WERI-Rb-1 (cell line): ENCODE measurements at regions not wholly inside any gene's neighbourhood (a gene's known extent, or its start where the extent isn't known, plus 50 kb on each side); places are given as distances from the start of the nearest gene placed in this dataset.

Experiments used
- DNase-seq: peaks from one replicate; pipeline ENCODE4 v3.0.0-alpha.2; 2020
- H3K27ac ChIP-seq: fragments of 250-450 bp; sonication (Bioruptor Pico); 2 replicates; pipeline ENCODE4 v1.5.1; 2020; ENCODE audit warnings: mild to moderate bottlenecking, moderate library complexity
- H3K27me3 ChIP-seq: fragments of 250-450 bp; sonication (Bioruptor Pico); 2 replicates; pipeline ENCODE4 v1.5.1; 2021; ENCODE audit warnings: mild to moderate bottlenecking, low read depth, moderate library complexity; ENCODE audit not compliant: insufficient read depth, severe bottlenecking
- H3K36me3 ChIP-seq: fragments of 250-450 bp; sonication (Bioruptor Pico); 2 replicates; pipeline ENCODE4 v1.5.1; 2020; ENCODE audit warnings: mild to moderate bottlenecking, moderate library complexity
- H3K4me3 ChIP-seq: 2 replicates; pipeline ENCODE4 v1.5.1; 2011; ENCODE audit warnings: low read depth, mild to moderate bottlenecking, control low read depth, low read length
- H3K9me3 ChIP-seq: fragments of 250-450 bp; sonication (Bioruptor Pico); 2 replicates; pipeline ENCODE4 v1.5.1; 2021; ENCODE audit warnings: mild to moderate bottlenecking, moderate library complexity; ENCODE audit not compliant: severe bottlenecking
- TF ChIP-seq, protein P1 (sequence below): IDR thresholded peaks from 2 replicates; pipeline ENCODE4 v1.5.1; 2011; ENCODE audit warnings: low read depth, mild to moderate bottlenecking, control low read depth, inconsistent platforms, low read length

DNA sequence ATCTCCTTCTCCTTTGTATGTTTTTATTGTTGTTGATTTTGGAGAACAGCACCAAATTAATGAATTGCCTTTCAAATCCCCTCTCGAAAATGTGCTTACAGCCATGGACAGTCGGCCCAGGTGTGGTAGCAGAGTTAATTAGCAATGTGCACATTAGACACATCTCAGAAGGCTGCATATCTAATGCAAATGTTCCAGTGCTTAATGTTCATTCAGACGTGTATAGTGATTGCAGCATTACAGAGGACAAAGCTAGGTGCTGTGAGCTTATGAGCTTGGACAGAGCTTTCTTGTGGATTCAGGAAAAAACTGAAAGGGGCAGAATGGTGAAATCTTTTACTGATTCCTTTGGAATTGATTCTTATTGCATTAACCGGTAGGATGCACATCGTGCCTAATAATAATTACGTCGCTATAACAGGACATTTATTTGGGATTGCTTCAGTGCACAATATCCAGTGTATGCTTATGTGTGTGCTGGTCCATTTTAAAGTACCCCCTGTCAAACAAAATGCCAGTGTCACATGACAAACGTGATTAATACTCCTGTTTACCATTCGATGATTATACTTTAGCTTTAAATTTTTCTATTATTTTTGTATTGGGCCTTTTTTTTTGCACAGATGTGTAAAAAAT, 552.9 kb upstream of the EPHA5 start:
- TF ChIP-seq, protein P1, sequence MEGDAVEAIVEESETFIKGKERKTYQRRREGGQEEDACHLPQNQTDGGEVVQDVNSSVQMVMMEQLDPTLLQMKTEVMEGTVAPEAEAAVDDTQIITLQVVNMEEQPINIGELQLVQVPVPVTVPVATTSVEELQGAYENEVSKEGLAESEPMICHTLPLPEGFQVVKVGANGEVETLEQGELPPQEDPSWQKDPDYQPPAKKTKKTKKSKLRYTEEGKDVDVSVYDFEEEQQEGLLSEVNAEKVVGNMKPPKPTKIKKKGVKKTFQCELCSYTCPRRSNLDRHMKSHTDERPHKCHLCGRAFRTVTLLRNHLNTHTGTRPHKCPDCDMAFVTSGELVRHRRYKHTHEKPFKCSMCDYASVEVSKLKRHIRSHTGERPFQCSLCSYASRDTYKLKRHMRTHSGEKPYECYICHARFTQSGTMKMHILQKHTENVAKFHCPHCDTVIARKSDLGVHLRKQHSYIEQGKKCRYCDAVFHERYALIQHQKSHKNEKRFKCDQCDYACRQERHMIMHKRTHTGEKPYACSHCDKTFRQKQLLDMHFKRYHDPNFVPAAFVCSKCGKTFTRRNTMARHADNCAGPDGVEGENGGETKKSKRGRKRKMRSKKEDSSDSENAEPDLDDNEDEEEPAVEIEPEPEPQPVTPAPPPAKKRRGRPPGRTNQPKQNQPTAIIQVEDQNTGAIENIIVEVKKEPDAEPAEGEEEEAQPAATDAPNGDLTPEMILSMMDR = no peak

DNA sequence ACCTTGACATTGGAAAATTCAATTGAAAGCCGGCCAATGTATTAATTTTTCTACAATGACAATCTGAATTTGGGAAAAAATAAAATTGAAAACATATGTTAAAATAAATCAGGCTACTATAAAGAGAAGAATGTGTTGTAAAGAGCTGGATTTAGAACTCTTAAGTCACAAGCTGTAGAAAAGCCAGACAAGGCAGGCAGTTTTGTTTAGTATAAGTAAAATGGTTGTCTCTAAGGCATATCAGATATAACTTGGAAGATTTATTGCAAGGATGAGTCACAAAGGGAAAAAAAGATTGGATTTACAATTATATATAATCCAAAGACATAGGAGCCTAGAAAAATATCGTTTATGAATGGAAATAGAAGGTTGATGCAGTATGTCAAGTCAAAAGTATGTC, 549.1 kb upstream of the EPHA5 start:
- H3K27ac ChIP-seq = no peak overlapping the region
- no peaks in the 10 kb centered on the region for H3K27me3 ChIP-seq
- H3K4me3 ChIP-seq = no peak overlapping the region
- no peaks in the 10 kb centered on the region for H3K36me3 ChIP-seq
- DNase-seq = no peak
- TF ChIP-seq, protein P1 = no peak
- no peaks in the 10 kb centered on the region for H3K9me3 ChIP-seq

More for the DNA sequence above, 552.9 kb upstream of the EPHA5 start:
- H3K36me3 ChIP-seq = no peaks in the 10 kb centered on the region
- no peaks in the 10 kb centered on the region for H3K27me3 ChIP-seq
- H3K9me3 ChIP-seq = no peaks in the 10 kb centered on the region
- DNase-seq = no peak
- no peak overlapping the region for H3K27ac ChIP-seq
- no peak overlapping the region for H3K4me3 ChIP-seq

DNA sequence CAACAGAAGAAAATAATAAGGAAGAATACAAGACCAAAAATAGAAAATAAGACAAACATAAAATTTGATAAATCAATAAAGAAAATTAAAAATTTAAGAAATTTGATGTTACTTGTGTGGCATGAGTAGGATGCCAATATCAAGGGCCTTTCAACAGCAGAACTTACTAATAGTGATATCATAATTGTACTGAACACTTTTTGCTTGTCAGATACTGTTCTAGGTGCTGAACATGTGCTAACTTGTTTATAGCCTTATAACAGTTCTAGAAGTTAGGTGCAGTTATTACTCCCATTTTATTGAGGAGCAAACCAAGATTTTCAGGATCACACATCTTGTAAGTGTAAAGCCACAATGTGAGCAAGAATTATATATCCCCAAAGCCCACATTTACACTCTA, 546.0 kb upstream of the EPHA5 start:
- Histone ChIP-seq H3K4me3 (no peak overlapping the region), H3K27ac (no peak overlapping the region), H3K9me3 (no peaks in the 10 kb centered on the region), H3K27me3 (no peaks in the 10 kb centered on the region), H3K36me3 (no peaks in the 10 kb centered on the region)
- DNase-seq = no peak
- TF ChIP-seq, protein P1 = no peak

DNA sequence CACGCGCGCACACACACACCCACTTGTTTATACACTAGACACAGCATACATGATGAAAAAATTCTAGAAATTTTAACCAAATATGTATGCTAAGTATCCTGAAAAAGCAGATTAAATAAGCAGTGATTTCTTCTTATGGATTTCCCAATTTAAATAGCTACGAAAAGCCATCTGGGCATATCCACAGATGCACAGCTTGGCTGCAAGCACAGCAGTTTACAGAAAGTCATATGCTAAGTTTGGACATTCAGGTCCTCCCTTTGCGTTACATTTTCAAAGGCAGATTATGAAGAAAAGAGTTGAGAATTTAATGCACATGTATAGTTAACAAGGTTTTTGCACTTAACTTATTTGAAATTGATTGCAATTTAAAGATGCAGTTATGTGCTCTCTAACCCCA, 542.2 kb upstream of the EPHA5 start:
- TF ChIP-seq, protein P1 = no peak
- no peaks in the 10 kb centered on the region for H3K27me3 ChIP-seq
- H3K27ac ChIP-seq = no peak overlapping the region
- no peaks in the 10 kb centered on the region for H3K36me3 ChIP-seq
- no peak for DNase-seq
- no peaks in the 10 kb centered on the region for H3K9me3 ChIP-seq
- H3K4me3 ChIP-seq = no peak overlapping the region

DNA sequence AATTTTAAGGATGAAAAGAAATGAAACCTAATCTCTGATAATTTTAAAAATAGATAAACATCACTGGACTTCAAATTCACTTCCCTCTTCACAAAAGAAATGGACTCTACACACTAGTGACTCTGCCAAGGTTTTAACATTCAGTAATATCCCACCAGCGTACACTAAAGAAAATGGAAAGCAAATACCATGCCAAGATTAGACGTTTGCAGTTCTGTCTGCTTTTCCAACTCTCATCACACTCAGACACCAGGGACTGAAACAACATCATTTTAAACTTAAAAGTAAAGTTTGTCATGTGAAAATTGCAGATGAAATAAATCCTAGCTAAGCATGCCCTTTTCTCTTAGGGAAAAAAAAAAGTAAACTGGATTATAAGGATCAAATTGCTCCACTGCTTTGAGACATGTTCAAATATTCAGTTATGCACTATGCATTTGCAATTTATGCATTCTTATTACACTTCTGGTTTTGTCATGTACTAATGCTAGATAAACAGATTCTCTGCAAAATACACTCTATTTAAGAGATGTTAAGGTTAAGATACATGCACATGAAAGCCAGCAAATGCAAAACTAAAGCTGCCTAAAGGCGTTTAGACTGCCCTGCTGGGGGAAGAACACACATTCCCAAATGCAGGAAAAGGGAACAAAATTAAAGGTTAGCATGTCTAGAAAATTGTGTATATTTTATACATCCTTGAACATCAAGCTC, 534.4 kb upstream of the EPHA5 start:
- no peak for DNase-seq
- no peak overlapping the region for H3K27ac ChIP-seq
- no peaks in the 10 kb centered on the region for H3K27me3 ChIP-seq
- H3K4me3 ChIP-seq = no peak overlapping the region
- H3K9me3 ChIP-seq = no peaks in the 10 kb centered on the region
- TF ChIP-seq, protein P1 = no peak
- H3K36me3 ChIP-seq = no peaks in the 10 kb centered on the region
